Astrocyte of the cerebellum (primary cell): ENCODE measurements at regions not wholly inside any gene's neighbourhood (a gene's known extent, or its start where the extent isn't known, plus 50 kb on each side); places are given as distances from the start of the nearest gene placed in this dataset.
A peak's percentile ranks its signal among the peaks of the same experiment; 100 is the strongest.

Source experiments
- DNase-seq: peaks from one replicate; pipeline ENCODE4 v3.0.0-alpha.2; 2011; ENCODE audit warnings: low read depth
- H3K4me3 ChIP-seq: 2 replicates; pipeline ENCODE4 v1.5.1; 2011; ENCODE audit warnings: mild to moderate bottlenecking, low read depth, low read length, moderate library complexity
- in situ Hi-C: cut with HindIII; loops from 2 replicates; pipeline ENCODE4 v1.10.0; 2017; ENCODE audit warnings: low sequenced_read_pairs
- TF ChIP-seq, protein P1 (sequence below): IDR thresholded peaks from 2 replicates; pipeline ENCODE4 v1.5.1; 2012; ENCODE audit warnings: low read length, low read depth, moderate library complexity, mild to moderate bottlenecking; ENCODE audit errors: missing control alignments

DNA sequence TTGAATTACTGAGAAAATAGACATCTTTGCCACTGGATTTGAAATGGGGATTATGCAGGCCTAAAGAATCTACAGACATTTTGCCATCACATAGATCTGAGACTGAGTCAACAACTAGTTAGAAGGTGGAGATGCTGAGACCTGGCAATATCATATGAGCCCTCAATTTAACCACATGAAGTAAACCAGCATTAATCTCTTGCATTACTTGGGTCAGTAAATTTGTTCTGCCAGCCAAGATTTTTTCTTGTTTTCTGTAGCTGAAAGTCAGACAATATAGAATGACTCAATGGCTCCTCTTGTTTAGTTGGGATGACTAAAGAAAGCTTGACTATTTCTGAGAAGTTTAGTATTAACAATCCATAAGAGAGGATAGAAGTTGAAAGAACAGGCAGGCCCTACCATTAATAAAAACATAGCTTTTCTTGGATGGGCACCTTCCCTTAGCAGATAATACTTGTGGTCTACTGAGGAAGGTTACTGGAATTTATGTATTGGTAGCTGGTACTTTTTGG, 396.7 kb upstream of the SORCS1 start:
- in situ Hi-C loops = no loop called here
- DNase-seq = peak; percentile 12
- H3K4me3 ChIP-seq = no peak overlapping the region
- TF ChIP-seq, protein P1, sequence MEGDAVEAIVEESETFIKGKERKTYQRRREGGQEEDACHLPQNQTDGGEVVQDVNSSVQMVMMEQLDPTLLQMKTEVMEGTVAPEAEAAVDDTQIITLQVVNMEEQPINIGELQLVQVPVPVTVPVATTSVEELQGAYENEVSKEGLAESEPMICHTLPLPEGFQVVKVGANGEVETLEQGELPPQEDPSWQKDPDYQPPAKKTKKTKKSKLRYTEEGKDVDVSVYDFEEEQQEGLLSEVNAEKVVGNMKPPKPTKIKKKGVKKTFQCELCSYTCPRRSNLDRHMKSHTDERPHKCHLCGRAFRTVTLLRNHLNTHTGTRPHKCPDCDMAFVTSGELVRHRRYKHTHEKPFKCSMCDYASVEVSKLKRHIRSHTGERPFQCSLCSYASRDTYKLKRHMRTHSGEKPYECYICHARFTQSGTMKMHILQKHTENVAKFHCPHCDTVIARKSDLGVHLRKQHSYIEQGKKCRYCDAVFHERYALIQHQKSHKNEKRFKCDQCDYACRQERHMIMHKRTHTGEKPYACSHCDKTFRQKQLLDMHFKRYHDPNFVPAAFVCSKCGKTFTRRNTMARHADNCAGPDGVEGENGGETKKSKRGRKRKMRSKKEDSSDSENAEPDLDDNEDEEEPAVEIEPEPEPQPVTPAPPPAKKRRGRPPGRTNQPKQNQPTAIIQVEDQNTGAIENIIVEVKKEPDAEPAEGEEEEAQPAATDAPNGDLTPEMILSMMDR = no peak

GRCh38 chr10:107557916-107558315, 393.4 kb upstream of the SORCS1 start:
- no peak overlapping the region for H3K4me3 ChIP-seq
- in situ Hi-C loops = no loop called here
- DNase-seq = no peak
- TF ChIP-seq, protein P1 = no peak

DNA sequence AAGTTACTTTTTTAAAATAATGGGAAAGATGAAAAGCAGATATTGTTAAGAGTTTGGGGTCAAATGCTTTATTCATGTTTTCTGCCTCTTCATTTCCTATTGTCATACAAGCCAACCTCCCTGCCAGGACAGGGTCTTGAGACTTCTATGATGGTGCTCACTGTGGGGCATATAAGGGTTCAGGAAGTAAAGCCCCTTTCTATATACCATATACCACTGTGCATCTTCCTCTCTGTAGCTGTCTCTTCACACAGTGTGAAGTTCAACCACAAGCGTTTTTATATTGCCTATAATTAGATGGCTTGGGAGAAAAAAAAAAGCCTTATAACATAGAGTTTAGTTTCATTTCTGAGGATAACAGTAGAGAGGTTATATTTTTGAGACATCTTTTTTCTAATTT, 389.8 kb upstream of the SORCS1 start:
- in situ Hi-C loops = no loop called here
- DNase-seq = no peak
- TF ChIP-seq, protein P1 = no peak

GRCh38 chr10:107553470-107553869, 389.0 kb upstream of the SORCS1 start:
- no peak overlapping the region for H3K4me3 ChIP-seq
- peak; percentile 68 for DNase-seq
- in situ Hi-C loops = no loop called here
- TF ChIP-seq, protein P1 = no peak

More for the DNA sequence above, 389.8 kb upstream of the SORCS1 start:
- no peak overlapping the region for H3K4me3 ChIP-seq

DNA sequence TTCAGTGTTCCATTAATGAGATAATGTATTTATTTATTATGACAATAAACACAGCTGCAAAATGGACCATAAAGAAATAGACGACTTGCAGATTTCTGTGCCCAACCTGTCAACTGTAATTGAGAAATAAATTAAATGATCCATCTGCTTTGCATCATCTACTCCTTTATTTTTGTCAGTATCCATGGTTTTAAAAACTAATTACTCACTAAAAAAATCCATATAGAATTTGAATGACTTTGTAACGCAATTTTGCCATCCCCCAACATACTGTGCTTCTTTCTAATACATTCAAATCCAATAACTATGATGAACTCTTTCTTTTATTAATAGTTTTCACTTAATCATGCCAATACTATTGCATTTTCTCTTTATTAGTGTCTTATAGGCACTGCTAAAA, 388.5 kb upstream of the SORCS1 start:
- DNase-seq = no peak

GRCh38 chr10:107548301-107548700, 383.8 kb upstream of the SORCS1 start:
- in situ Hi-C loops = no loop called here
- H3K4me3 ChIP-seq = no peak overlapping the region
- TF ChIP-seq, protein P1 = no peak
- DNase-seq = no peak

More for the DNA sequence above, 388.5 kb upstream of the SORCS1 start:
- TF ChIP-seq, protein P1 = no peak
- in situ Hi-C loops = no loop called here
- H3K4me3 ChIP-seq = no peak overlapping the region

- TF ChIP-seq, protein P1 = no peak
- H3K4me3 ChIP-seq = no peak overlapping the region
- no peak for DNase-seq
- in situ Hi-C loops = no loop called here
These were observed 382.5 kb upstream of the SORCS1 start for GRCh38 chr10:107546986-107547385.
